ENCODE measurements at regions not wholly inside any gene's neighbourhood (a gene's known extent, or its start where the extent isn't known, plus 50 kb on each side); places are given as distances from the start of the nearest gene placed in this dataset.

GRCh38 chr4:18285357-18285756, 263.8 kb upstream of the LCORL start:
- no peak for DNase-seq (ENCODE audit: low read depth in 2 of 2)

- no peak for DNase-seq (ENCODE audit: low read depth in 2 of 2)
These were observed 256.7 kb upstream of the LCORL start for GRCh38 chr4:18278244-18278643.

- no peak for DNase-seq (ENCODE audit: low read depth in 2 of 2)
These were observed 241.3 kb upstream of the LCORL start for GRCh38 chr4:18262832-18263231.

- DNase-seq (ENCODE audit: low read depth in 2 of 2): no peak
These were observed 230.5 kb upstream of the LCORL start for GRCh38 chr4:18252052-18252451.

- DNase-seq (ENCODE audit: low read depth in 2 of 2): no peak
These were observed 229.0 kb upstream of the LCORL start for GRCh38 chr4:18250564-18250963.

GRCh38 chr4:18248611-18249010, 227.1 kb upstream of the LCORL start:
- no peak for DNase-seq (ENCODE audit: low read depth in 2 of 2)

- no peak for DNase-seq (ENCODE audit: low read depth in 2 of 2)
These were observed 225.6 kb upstream of the LCORL start for GRCh38 chr4:18247189-18247588.

GRCh38 chr4:18242919-18243693, 221.6 kb upstream of the LCORL start:
- no peak for DNase-seq (ENCODE audit: low read depth in 2 of 2)

GRCh38 chr4:18241727-18242126, 220.2 kb upstream of the LCORL start:
- no peak for DNase-seq (ENCODE audit: low read depth in 2 of 2)

GRCh38 chr4:18234108-18234507, 212.6 kb upstream of the LCORL start:
- no peak for DNase-seq (ENCODE audit: low read depth in 2 of 2)

- DNase-seq (ENCODE audit: low read depth in 2 of 2): no peak
These were observed 210.2 kb upstream of the LCORL start for GRCh38 chr4:18231726-18232125.

GRCh38 chr4:18227880-18228279, 206.3 kb upstream of the LCORL start:
- DNase-seq (ENCODE audit: low read depth in 2 of 2): no peak

- DNase-seq (ENCODE audit: low read depth in 2 of 2): no peak
These were observed 193.0 kb upstream of the LCORL start for GRCh38 chr4:18214411-18215055.

GRCh38 chr4:18213576-18214198, 192.1 kb upstream of the LCORL start:
- DNase-seq (ENCODE audit: low read depth in 2 of 2): no peak

- DNase-seq (ENCODE audit: low read depth in 2 of 2): no peak
These were observed 187.9 kb upstream of the LCORL start for GRCh38 chr4:18209448-18209847.

GRCh38 chr4:18203966-18204365, 182.4 kb upstream of the LCORL start:
- no peak for DNase-seq (ENCODE audit: low read depth in 2 of 2)

- DNase-seq (ENCODE audit: low read depth in 2 of 2): no peak
These were observed 180.9 kb upstream of the LCORL start for GRCh38 chr4:18202486-18202885.

- no peak for DNase-seq (ENCODE audit: low read depth in 2 of 2)
These were observed 180.3 kb upstream of the LCORL start for GRCh38 chr4:18201885-18202284.

- no peak for DNase-seq (ENCODE audit: low read depth in 2 of 2)
These were observed 177.1 kb upstream of the LCORL start for GRCh38 chr4:18198653-18199052.

GRCh38 chr4:18197467-18197866, 175.9 kb upstream of the LCORL start:
- no peak for DNase-seq (ENCODE audit: low read depth in 2 of 2)

GRCh38 chr4:18194278-18194677, 172.7 kb upstream of the LCORL start:
- DNase-seq (ENCODE audit: low read depth in 2 of 2): no peak

GRCh38 chr4:18192901-18193300, 171.3 kb upstream of the LCORL start:
- no peak for DNase-seq (ENCODE audit: low read depth in 2 of 2)

GRCh38 chr4:18185491-18185890, 163.9 kb upstream of the LCORL start:
- DNase-seq (ENCODE audit: low read depth in 2 of 2): no peak

Data from stimulated activated CD4-positive, alpha-beta T cell treated with anti-CD3 and anti-CD28 coated beads, Interleukin-4, amount 100 ng/mL, for 48 hours (primary cell).